HCEC 1CT (cell line): ENCODE measurements at regions not wholly inside any gene's neighbourhood (a gene's known extent, or its start where the extent isn't known, plus 50 kb on each side); places are given as distances from the start of the nearest gene placed in this dataset.

Source experiments
- DNase-seq: peaks from one replicate; pipeline ENCODE4 v3.0.0-alpha.2; 2017

- DNase-seq = no peak
Measured at GRCh38 chr9:80158554-80159170, 586.9 kb downstream of the TLE4 start.

- no peak for DNase-seq
Measured at GRCh38 chr9:80158131-80158530, 586.4 kb downstream of the TLE4 start.

- peak; percentile 67 for DNase-seq
Measured at GRCh38 chr9:80157561-80157983, 585.8 kb downstream of the TLE4 start.

- no peak for DNase-seq
Measured at GRCh38 chr9:80156756-80157472, 585.1 kb downstream of the TLE4 start.

- no peak for DNase-seq
Measured at GRCh38 chr9:80156262-80156661, 584.5 kb downstream of the TLE4 start.

GRCh38 chr9:80147866-80148265 is 576.1 kb downstream of the TLE4 start:
- DNase-seq = no peak

- DNase-seq = peak; percentile 23
Measured at GRCh38 chr9:80146466-80146865, 574.7 kb downstream of the TLE4 start.

- DNase-seq = peak; percentile 1
Measured at GRCh38 chr9:80144856-80145255, 573.1 kb downstream of the TLE4 start.

- no peak for DNase-seq
Measured at GRCh38 chr9:80144406-80144805, 572.6 kb downstream of the TLE4 start.

GRCh38 chr9:80143899-80144298 is 572.1 kb downstream of the TLE4 start:
- no peak for DNase-seq

GRCh38 chr9:80134487-80134886 is 562.7 kb downstream of the TLE4 start:
- no peak for DNase-seq

GRCh38 chr9:80131627-80132026 is 559.9 kb downstream of the TLE4 start:
- no peak for DNase-seq

- DNase-seq = no peak
Measured at GRCh38 chr9:80127920-80128319, 556.2 kb downstream of the TLE4 start.

GRCh38 chr9:80125731-80126264 is 554.0 kb downstream of the TLE4 start:
- peak; percentile 32 for DNase-seq

- no peak for DNase-seq
Measured at GRCh38 chr9:80117031-80117430, 545.3 kb downstream of the TLE4 start.

GRCh38 chr9:80114241-80114640 is 542.5 kb downstream of the TLE4 start:
- DNase-seq = no peak

GRCh38 chr9:80107931-80108660 is 536.3 kb downstream of the TLE4 start:
- DNase-seq = no peak

GRCh38 chr9:80097476-80097875 is 525.7 kb downstream of the TLE4 start:
- DNase-seq = no peak

- no peak for DNase-seq
Measured at GRCh38 chr9:80094176-80094771, 522.5 kb downstream of the TLE4 start.

GRCh38 chr9:80093695-80094094 is 521.9 kb downstream of the TLE4 start:
- no peak for DNase-seq

- no peak for DNase-seq
Measured at GRCh38 chr9:80091526-80091925, 519.8 kb downstream of the TLE4 start.

GRCh38 chr9:80090317-80090716 is 518.6 kb downstream of the TLE4 start:
- no peak for DNase-seq

GRCh38 chr9:80086822-80087345 is 515.1 kb downstream of the TLE4 start:
- DNase-seq = no peak
